ENCODE measurements at regions not wholly inside any gene's neighbourhood (a gene's known extent, or its start where the extent isn't known, plus 50 kb on each side); places are given as distances from the start of the nearest gene placed in this dataset.

DNA sequence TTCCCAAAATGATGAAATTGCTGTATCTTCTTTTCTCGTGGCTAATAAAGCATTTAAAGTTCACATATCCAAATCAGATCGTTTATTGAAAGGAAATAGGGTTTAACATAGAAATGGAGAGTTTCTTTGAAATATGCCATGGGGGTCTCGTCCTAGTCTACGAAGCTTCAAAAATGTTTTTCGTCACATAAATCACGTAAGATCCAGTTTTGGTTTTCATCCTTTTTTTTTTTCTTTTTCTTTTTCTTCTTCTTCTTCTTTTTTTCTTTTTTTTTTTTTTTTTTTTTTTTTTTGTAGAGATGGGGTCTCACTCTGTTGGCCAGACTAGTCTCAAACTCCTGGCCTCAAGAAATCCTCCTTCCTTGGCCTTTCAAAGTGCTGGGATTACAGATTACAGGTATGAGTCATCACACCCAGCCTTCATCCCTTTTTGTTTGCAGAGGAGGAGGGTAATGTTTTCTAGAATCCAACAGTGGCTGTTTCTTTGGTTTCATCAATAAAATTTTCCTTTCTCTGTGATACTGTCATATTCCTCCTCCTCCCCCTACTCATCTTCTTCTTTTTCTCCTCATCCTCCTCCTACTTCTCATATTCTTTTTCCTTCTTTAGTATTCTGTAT, 94.7 kb upstream of the LOC128125822 start:
- H3K9ac ChIP-seq, result no peak overlapping the region
- Mint-ChIP-seq H3K9me3 (no peaks in the 10 kb centered on the region), H3K4me1 (no peaks in the 10 kb centered on the region), H3K36me3 (no peaks in the 10 kb centered on the region), H3K27ac (no peak overlapping the region), H3K27me3 (ENCODE audit: insufficient read depth, low read depth) (no peaks in the 10 kb centered on the region), H3K4me3 (no peak overlapping the region)
- no peaks in the 10 kb centered on the region for H3K36me3 ChIP-seq
- no peak for DNase-seq (ENCODE audit: low spot score)
- H3K27me3 ChIP-seq, result no peaks in the 10 kb centered on the region
- TF ChIP-seq, protein P1, sequence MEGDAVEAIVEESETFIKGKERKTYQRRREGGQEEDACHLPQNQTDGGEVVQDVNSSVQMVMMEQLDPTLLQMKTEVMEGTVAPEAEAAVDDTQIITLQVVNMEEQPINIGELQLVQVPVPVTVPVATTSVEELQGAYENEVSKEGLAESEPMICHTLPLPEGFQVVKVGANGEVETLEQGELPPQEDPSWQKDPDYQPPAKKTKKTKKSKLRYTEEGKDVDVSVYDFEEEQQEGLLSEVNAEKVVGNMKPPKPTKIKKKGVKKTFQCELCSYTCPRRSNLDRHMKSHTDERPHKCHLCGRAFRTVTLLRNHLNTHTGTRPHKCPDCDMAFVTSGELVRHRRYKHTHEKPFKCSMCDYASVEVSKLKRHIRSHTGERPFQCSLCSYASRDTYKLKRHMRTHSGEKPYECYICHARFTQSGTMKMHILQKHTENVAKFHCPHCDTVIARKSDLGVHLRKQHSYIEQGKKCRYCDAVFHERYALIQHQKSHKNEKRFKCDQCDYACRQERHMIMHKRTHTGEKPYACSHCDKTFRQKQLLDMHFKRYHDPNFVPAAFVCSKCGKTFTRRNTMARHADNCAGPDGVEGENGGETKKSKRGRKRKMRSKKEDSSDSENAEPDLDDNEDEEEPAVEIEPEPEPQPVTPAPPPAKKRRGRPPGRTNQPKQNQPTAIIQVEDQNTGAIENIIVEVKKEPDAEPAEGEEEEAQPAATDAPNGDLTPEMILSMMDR (IDR thresholded peaks at IDR 0.05), result no peak
- no peak for TF ChIP-seq EZH2phosphoT487 (IDR thresholded peaks at IDR 0.05)
- no peak for TF ChIP-seq EZH2 (IDR thresholded peaks at IDR 0.05)
- no peaks in the 10 kb centered on the region for H3K79me2 ChIP-seq (ENCODE audit: low read depth)
- H2AFZ ChIP-seq (replicated peaks), result no peak overlapping the region
- no peaks in the 10 kb centered on the region for H4K20me1 ChIP-seq (ENCODE audit: low read depth)
- H3K4me2 ChIP-seq, result no peak overlapping the region
- H3F3A ChIP-seq (ENCODE audit: low read depth), result no peaks in the 10 kb centered on the region
- H3K9me3 ChIP-seq (ENCODE audit: low read depth), result no peaks in the 10 kb centered on the region
- no peak overlapping the region for H3K4me3 ChIP-seq
- no peaks in the 10 kb centered on the region for H3K4me1 ChIP-seq
- no peak overlapping the region for H3K27ac ChIP-seq

DNA sequence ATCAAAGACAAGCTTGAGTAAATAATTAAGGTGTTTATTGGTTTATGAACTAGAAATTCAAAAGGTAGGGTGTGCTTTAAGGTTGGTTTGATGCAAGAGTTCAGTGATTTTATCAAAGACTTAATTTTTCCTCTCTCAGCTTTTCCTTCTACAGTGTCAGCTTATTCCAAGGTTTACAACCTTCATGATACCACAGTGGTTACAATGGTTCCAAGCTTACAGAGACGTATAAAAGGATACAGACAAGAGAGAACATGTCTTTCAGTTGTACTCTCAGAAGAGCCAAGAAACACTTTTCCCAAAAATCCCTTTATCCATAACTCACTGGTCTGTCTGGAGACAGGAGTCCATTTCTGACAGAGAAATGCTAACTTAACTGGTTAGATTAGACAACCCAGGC, 93.5 kb upstream of the LOC128125822 start:
- Histone ChIP-seq H3K4me1 (no peaks in the 10 kb centered on the region), H3K9ac (no peak overlapping the region), H3K4me3 (no peak overlapping the region), H3K9me3 (ENCODE audit: low read depth) (no peaks in the 10 kb centered on the region), H3K79me2 (ENCODE audit: low read depth) (no peaks in the 10 kb centered on the region), H3F3A (ENCODE audit: low read depth) (no peaks in the 10 kb centered on the region), H3K27ac (no peak overlapping the region), H2AFZ (replicated peaks) (no peak overlapping the region), H4K20me1 (ENCODE audit: low read depth) (no peaks in the 10 kb centered on the region), H3K36me3 (no peaks in the 10 kb centered on the region), H3K4me2 (no peak overlapping the region), H3K27me3 (no peaks in the 10 kb centered on the region)
- H3K36me3 Mint-ChIP-seq, result no peaks in the 10 kb centered on the region
- no peaks in the 10 kb centered on the region for H3K4me1 Mint-ChIP-seq
- no peaks in the 10 kb centered on the region for H3K9me3 Mint-ChIP-seq
- DNase-seq (ENCODE audit: low spot score), result no peak
- TF ChIP-seq EZH2phosphoT487 (IDR thresholded peaks at IDR 0.05), result no peak
- TF ChIP-seq EZH2 (IDR thresholded peaks at IDR 0.05), result no peak
- TF ChIP-seq, protein P1 (IDR thresholded peaks at IDR 0.05), result no peak
- no peaks in the 10 kb centered on the region for H3K27me3 Mint-ChIP-seq (ENCODE audit: insufficient read depth, low read depth)
- no peak overlapping the region for H3K4me3 Mint-ChIP-seq
- no peak overlapping the region for H3K27ac Mint-ChIP-seq

DNA sequence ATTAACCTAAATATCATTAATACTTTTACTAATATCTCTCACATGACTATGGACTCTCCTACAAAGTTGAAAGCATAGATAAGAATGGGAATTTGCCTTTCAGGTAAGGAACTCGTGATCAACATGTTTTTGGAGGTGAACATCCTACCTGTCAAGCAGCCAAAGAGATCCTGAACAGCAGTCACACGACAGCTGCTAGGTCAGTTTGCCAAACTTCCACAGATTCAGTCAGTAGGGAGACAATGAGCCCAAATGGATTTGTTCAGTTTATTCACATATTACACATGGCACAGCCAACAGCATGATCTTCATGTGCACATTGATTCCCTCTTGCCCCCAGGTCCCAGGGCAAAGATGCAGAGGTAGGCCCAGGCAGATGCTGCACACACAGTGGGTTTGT, 86.1 kb upstream of the LOC128125822 start:
- no peak for DNase-seq (ENCODE audit: low spot score)
- Mint-ChIP-seq H3K4me1 (no peaks in the 10 kb centered on the region), H3K9me3 (no peaks in the 10 kb centered on the region), H3K36me3 (no peaks in the 10 kb centered on the region), H3K27me3 (ENCODE audit: insufficient read depth, low read depth) (no peaks in the 10 kb centered on the region), H3K27ac (no peak overlapping the region), H3K4me3 (no peak overlapping the region)
- TF ChIP-seq EZH2phosphoT487 (IDR thresholded peaks at IDR 0.05), result no peak
- TF ChIP-seq EZH2 (IDR thresholded peaks at IDR 0.05), result no peak
- TF ChIP-seq, protein P1 (IDR thresholded peaks at IDR 0.05), result no peak
- H3K9me3 ChIP-seq (ENCODE audit: low read depth), result no peaks in the 10 kb centered on the region
- no peaks in the 10 kb centered on the region for H4K20me1 ChIP-seq (ENCODE audit: low read depth)
- no peaks in the 10 kb centered on the region for H3K79me2 ChIP-seq (ENCODE audit: low read depth)
- H3K4me2 ChIP-seq, result no peak overlapping the region
- H2AFZ ChIP-seq (replicated peaks), result no peak overlapping the region
- no peak overlapping the region for H3K4me3 ChIP-seq
- H3K9ac ChIP-seq, result no peak overlapping the region
- no peaks in the 10 kb centered on the region for H3K27me3 ChIP-seq
- no peaks in the 10 kb centered on the region for H3K36me3 ChIP-seq
- H3F3A ChIP-seq (ENCODE audit: low read depth), result no peaks in the 10 kb centered on the region
- no peaks in the 10 kb centered on the region for H3K4me1 ChIP-seq
- no peak overlapping the region for H3K27ac ChIP-seq

Measured in neural progenitor cell (in vitro differentiated cells).